ENCODE measurements at regions not wholly inside any gene's neighbourhood (a gene's known extent, or its start where the extent isn't known, plus 50 kb on each side); places are given as distances from the start of the nearest gene placed in this dataset.
A peak's percentile ranks its signal among the peaks of the same experiment; 100 is the strongest.

DNA sequence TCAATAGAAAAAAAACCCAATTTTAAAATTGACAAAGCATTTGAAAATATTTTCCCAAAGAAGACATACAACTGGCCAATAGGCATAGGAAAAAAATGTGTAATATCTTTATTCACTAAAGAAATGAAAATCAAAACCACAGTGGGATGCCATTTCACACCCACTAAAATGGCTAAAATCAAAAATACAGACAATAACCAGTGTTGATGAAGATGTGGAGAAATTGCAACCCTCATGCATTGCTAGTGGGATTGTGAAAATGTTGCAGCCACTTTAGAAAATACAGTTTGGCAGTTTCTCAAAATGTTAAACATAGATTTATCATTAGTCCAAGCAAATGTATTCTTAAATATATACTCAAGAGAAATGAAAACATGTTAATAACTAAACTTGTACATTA lies 315.1 kb upstream of the GPR149 start:
- DNase-seq (ENCODE audit: low read depth) = no peak
- H3K4me3 ChIP-seq (ENCODE audit: low read length) = no peak overlapping the region
- TF ChIP-seq, protein P1, sequence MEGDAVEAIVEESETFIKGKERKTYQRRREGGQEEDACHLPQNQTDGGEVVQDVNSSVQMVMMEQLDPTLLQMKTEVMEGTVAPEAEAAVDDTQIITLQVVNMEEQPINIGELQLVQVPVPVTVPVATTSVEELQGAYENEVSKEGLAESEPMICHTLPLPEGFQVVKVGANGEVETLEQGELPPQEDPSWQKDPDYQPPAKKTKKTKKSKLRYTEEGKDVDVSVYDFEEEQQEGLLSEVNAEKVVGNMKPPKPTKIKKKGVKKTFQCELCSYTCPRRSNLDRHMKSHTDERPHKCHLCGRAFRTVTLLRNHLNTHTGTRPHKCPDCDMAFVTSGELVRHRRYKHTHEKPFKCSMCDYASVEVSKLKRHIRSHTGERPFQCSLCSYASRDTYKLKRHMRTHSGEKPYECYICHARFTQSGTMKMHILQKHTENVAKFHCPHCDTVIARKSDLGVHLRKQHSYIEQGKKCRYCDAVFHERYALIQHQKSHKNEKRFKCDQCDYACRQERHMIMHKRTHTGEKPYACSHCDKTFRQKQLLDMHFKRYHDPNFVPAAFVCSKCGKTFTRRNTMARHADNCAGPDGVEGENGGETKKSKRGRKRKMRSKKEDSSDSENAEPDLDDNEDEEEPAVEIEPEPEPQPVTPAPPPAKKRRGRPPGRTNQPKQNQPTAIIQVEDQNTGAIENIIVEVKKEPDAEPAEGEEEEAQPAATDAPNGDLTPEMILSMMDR (conservative IDR thresholded peaks at IDR 0.05; ENCODE audit: low read depth, low read length) = no peak

- no peak overlapping the region for H3K4me3 ChIP-seq (ENCODE audit: low read length)
- TF ChIP-seq, protein P1 (conservative IDR thresholded peaks at IDR 0.05; ENCODE audit: low read depth, low read length) = no peak
- DNase-seq (ENCODE audit: low read depth) = no peak
Measured at GRCh38 chr3:154743418-154743817, 313.4 kb upstream of the GPR149 start.

- no peak for DNase-seq (ENCODE audit: low read depth)
- TF ChIP-seq, protein P1 (conservative IDR thresholded peaks at IDR 0.05; ENCODE audit: low read depth, low read length) = no peak
- H3K4me3 ChIP-seq (ENCODE audit: low read length) = no peak overlapping the region
Measured at GRCh38 chr3:154734468-154734867, 304.5 kb upstream of the GPR149 start.

- TF ChIP-seq, protein P1 (conservative IDR thresholded peaks at IDR 0.05; ENCODE audit: low read depth, low read length) = peak; percentile 53
- DNase-seq (ENCODE audit: low read depth) = peak; percentile 46
- H3K4me3 ChIP-seq (ENCODE audit: low read length) = no peak overlapping the region
Measured at GRCh38 chr3:154730186-154730585, 300.2 kb upstream of the GPR149 start.

GRCh38 chr3:154729741-154730140 lies 299.8 kb upstream of the GPR149 start:
- H3K4me3 ChIP-seq (ENCODE audit: low read length) = no peak overlapping the region
- no peak for DNase-seq (ENCODE audit: low read depth)
- TF ChIP-seq, protein P1 (conservative IDR thresholded peaks at IDR 0.05; ENCODE audit: low read depth, low read length) = no peak

DNA sequence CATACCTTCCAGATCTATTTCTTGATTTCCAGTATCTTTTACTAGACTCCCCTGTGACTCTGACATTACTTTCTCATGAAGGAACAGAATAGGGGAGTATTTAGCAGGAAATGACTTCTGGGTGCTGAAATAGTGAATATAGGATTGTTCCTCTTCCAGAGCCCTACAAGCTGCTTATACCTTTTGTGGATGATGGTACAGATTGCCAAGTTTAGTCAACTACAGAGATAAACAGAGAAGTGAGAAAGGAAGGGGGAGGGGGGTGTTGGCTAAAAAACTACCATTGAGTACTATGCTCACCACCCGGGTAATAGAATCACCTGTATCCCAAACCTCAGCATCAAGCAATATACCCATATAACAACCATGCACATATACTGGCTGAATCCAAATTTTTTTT lies 298.3 kb upstream of the GPR149 start:
- no peak overlapping the region for H3K4me3 ChIP-seq (ENCODE audit: low read length)
- TF ChIP-seq, protein P1 (conservative IDR thresholded peaks at IDR 0.05; ENCODE audit: low read depth, low read length) = no peak
- no peak for DNase-seq (ENCODE audit: low read depth)

DNA sequence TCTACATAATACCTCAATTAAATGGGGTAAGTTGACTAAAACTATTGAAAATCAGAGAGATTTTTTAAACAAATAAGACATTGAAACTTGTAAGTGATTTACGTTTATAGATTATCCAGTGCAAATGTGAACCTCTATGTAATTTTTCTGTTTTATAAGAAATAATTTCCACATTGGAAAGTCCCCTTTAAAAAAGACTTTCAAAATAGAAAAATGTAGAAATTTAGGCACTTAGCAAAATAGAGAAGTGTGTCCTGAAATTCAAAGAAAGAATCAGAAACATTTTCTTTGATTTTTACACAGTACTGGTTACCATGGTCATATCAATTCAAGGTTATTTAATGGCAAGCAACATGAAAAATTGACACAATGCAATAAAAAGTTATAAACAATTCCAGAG lies 290.9 kb upstream of the GPR149 start:
- DNase-seq (ENCODE audit: low read depth) = no peak
- TF ChIP-seq, protein P1 (conservative IDR thresholded peaks at IDR 0.05; ENCODE audit: low read depth, low read length) = no peak
- H3K4me3 ChIP-seq (ENCODE audit: low read length) = no peak overlapping the region
